ENCODE measurements at regions not wholly inside any gene's neighbourhood (a gene's known extent, or its start where the extent isn't known, plus 50 kb on each side); places are given as distances from the start of the nearest gene placed in this dataset.

GRCh38 chr18:78517973-78518372, 461.6 kb upstream of the SALL3 start:
- TF ChIP-seq, protein P1, sequence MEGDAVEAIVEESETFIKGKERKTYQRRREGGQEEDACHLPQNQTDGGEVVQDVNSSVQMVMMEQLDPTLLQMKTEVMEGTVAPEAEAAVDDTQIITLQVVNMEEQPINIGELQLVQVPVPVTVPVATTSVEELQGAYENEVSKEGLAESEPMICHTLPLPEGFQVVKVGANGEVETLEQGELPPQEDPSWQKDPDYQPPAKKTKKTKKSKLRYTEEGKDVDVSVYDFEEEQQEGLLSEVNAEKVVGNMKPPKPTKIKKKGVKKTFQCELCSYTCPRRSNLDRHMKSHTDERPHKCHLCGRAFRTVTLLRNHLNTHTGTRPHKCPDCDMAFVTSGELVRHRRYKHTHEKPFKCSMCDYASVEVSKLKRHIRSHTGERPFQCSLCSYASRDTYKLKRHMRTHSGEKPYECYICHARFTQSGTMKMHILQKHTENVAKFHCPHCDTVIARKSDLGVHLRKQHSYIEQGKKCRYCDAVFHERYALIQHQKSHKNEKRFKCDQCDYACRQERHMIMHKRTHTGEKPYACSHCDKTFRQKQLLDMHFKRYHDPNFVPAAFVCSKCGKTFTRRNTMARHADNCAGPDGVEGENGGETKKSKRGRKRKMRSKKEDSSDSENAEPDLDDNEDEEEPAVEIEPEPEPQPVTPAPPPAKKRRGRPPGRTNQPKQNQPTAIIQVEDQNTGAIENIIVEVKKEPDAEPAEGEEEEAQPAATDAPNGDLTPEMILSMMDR (conservative IDR thresholded peaks at IDR 0.05; ENCODE audit: low read length) = no peak
- no peak for TF ChIP-seq EZH2phosphoT487 (IDR thresholded peaks at IDR 0.05; ENCODE audit: borderline replicate concordance, low read depth, low read length)
